ENCODE measurements at regions not wholly inside any gene's neighbourhood (a gene's known extent, or its start where the extent isn't known, plus 50 kb on each side); places are given as distances from the start of the nearest gene placed in this dataset.
"Not testable (repeated sequence)": the region's sequence is repeated elsewhere in the genome, so short reads cannot be mapped to it uniquely, and the experiment has no call there.

GRCh38 chr2:199055336-199055735 is 402.4 kb downstream of the SATB2 start:
- Mint-ChIP-seq H3K9me3 (ENCODE audit: low read depth) (peaks cover 6% of the 10 kb centered on the region), H3K36me3 (ENCODE audit: low read depth) (peaks cover 2% of the 10 kb centered on the region), H3K4me1 (ENCODE audit: low read depth) (no peaks in the 10 kb centered on the region), H3K27me3 (ENCODE audit: low read depth) (peaks cover 2% of the 10 kb centered on the region), H3K27ac (ENCODE audit: unreplicated experiment) (no peak overlapping the region), H3K4me3 (ENCODE audit: unreplicated experiment) (no peak overlapping the region)
- DNase-seq (ENCODE audit: low spot score), result no peak
- TF ChIP-seq CTCF (IDR thresholded peaks at IDR 0.05), result no peak

- no peaks in the 10 kb centered on the region for H3K36me3 Mint-ChIP-seq (ENCODE audit: low read depth)
- no peak for DNase-seq (ENCODE audit: low spot score)
- no peaks in the 10 kb centered on the region for H3K9me3 Mint-ChIP-seq (ENCODE audit: low read depth)
- TF ChIP-seq CTCF (IDR thresholded peaks at IDR 0.05), result no peak
- H3K27me3 Mint-ChIP-seq (ENCODE audit: low read depth), result peaks cover 10% of the 10 kb centered on the region
- no peaks in the 10 kb centered on the region for H3K4me1 Mint-ChIP-seq (ENCODE audit: low read depth)
- no peak overlapping the region for H3K27ac Mint-ChIP-seq (ENCODE audit: unreplicated experiment)
- no peak overlapping the region for H3K4me3 Mint-ChIP-seq (ENCODE audit: unreplicated experiment)
These were observed 414.9 kb downstream of the SATB2 start for GRCh38 chr2:199042660-199043379.

DNA sequence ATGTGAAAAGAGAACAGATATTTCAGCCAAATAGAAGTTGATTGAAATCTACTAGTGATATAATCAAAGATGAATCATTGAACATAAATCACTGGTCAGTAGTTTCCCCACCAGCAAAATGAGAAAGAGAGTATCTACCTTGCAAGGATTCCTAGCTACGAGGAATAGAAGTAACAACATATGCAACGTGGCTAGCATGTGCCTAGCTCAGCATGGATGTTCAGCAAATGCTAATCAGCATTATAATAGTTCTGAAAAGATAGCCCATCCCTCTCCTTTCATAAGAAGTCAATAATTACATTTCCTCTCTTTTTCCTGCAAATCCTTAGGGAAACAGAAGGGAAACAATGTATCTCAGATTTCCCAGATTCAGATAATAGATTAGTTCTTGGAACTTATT is 417.2 kb downstream of the SATB2 start:
- Mint-ChIP-seq H3K9me3 (ENCODE audit: low read depth) (no peaks in the 10 kb centered on the region), H3K4me1 (ENCODE audit: low read depth) (no peaks in the 10 kb centered on the region), H3K4me3 (ENCODE audit: unreplicated experiment) (no peak overlapping the region), H3K27me3 (ENCODE audit: low read depth) (peaks cover 9% of the 10 kb centered on the region), H3K36me3 (ENCODE audit: low read depth) (no peaks in the 10 kb centered on the region), H3K27ac (ENCODE audit: unreplicated experiment) (no peak overlapping the region)
- DNase-seq (ENCODE audit: low spot score), result no peak
- no peak for TF ChIP-seq CTCF (IDR thresholded peaks at IDR 0.05)

- DNase-seq (ENCODE audit: low spot score); H3K4me1 Mint-ChIP-seq (ENCODE audit: low read depth); H3K27ac Mint-ChIP-seq (ENCODE audit: unreplicated experiment); H3K36me3 Mint-ChIP-seq (ENCODE audit: low read depth); H3K4me3 Mint-ChIP-seq (ENCODE audit: unreplicated experiment); H3K9me3 Mint-ChIP-seq (ENCODE audit: low read depth); H3K27me3 Mint-ChIP-seq (ENCODE audit: low read depth): not testable (repeated sequence)
These were observed 424.0 kb downstream of the SATB2 start for GRCh38 chr2:199033761-199034160.

DNA sequence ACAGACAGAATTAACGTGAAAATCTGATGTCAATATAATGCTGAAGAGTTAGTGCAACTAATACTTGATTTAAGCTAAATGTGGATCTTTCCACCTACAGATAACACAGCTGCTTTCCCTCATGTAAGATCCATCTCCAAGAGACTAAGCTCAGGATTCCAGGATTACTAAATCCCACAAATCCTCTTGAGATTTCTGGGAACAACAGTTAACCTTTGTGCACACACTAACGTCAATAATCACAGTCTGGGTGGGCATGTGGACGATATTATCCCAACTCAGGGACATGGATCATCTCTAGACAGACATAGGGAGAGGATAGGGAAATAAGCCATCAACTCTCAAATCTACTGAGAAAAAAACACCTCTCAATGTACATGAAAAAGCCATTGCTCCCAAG is 432.6 kb downstream of the SATB2 start:
- H3K9me3 Mint-ChIP-seq (ENCODE audit: low read depth), result peaks cover 4% of the 10 kb centered on the region
- TF ChIP-seq CTCF (IDR thresholded peaks at IDR 0.05), result no peak
- DNase-seq (ENCODE audit: low spot score), result no peak
- no peaks in the 10 kb centered on the region for H3K4me1 Mint-ChIP-seq (ENCODE audit: low read depth)
- no peak overlapping the region for H3K27ac Mint-ChIP-seq (ENCODE audit: unreplicated experiment)
- H3K27me3 Mint-ChIP-seq (ENCODE audit: low read depth), result peaks cover 8% of the 10 kb centered on the region
- H3K36me3 Mint-ChIP-seq (ENCODE audit: low read depth), result no peaks in the 10 kb centered on the region
- no peak overlapping the region for H3K4me3 Mint-ChIP-seq (ENCODE audit: unreplicated experiment)

- no peak overlapping the region for H3K4me3 Mint-ChIP-seq (ENCODE audit: unreplicated experiment)
- no peak for TF ChIP-seq CTCF (IDR thresholded peaks at IDR 0.05)
These were observed 433.5 kb downstream of the SATB2 start for GRCh38 chr2:199024224-199024623.

More at GRCh38 chr2:199024224-199024623, 433.5 kb downstream of the SATB2 start:
- Mint-ChIP-seq H3K9me3 (ENCODE audit: low read depth) (no peaks in the 10 kb centered on the region), H3K27ac (ENCODE audit: unreplicated experiment) (no peak overlapping the region), H3K27me3 (ENCODE audit: low read depth) (peaks cover 8% of the 10 kb centered on the region), H3K36me3 (ENCODE audit: low read depth) (no peaks in the 10 kb centered on the region), H3K4me1 (ENCODE audit: low read depth) (no peaks in the 10 kb centered on the region)
- no peak for DNase-seq (ENCODE audit: low spot score)

Data from chondrocyte (in vitro differentiated cells).